ENCODE measurements at regions not wholly inside any gene's neighbourhood (a gene's known extent, or its start where the extent isn't known, plus 50 kb on each side); places are given as distances from the start of the nearest gene placed in this dataset.
A peak's percentile ranks its signal among the peaks of the same experiment; 100 is the strongest.

DNA sequence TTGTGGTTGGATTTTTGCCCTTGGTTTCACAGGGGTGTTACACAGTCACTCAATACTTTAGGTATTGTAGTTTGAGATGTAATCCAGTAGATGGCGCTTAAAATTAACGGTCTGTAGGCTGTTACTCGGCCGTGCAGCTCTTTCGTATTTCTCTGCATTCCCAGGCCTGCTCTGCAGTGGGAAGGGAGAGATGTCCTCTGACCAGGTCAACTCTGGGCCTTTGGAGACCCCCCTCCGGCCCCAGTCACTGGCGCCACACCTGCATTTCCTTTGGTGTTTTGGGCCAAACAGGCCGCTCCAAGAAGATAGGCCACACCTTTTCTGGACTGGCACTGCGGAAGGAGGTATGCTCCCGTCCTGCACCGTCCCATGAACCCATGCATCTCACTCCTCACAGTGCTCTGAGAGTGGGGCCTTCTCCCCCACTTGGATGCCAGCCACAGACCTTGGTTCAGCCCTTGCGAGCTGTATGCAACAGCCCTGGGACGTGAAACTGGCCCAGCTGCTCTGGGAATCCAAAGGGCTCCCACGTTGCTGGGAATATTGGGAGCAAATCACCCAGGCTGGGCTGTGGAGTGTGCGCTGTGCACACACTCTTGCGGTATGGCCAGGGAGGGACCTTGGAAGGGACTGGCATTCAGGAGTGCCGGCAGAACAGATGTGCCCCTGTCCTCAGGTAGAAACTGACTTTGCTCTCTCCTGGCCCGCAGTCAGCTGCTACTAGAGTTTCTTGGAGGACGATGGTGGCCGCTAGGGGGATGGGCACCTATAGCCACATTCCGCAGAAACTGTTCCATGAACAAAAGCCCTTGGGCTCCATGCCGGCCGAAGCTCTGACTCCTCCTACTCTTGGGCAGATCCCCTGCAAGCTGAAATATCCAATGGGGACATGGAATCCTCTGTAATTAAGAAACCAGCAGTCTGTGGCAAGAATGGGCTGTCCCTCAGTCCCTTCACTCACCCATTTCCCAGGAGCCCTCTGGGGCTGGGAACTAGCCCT is 410.5 kb upstream of the CADM2 start:
- H3K27ac Mint-ChIP-seq: no peak overlapping the region

DNA sequence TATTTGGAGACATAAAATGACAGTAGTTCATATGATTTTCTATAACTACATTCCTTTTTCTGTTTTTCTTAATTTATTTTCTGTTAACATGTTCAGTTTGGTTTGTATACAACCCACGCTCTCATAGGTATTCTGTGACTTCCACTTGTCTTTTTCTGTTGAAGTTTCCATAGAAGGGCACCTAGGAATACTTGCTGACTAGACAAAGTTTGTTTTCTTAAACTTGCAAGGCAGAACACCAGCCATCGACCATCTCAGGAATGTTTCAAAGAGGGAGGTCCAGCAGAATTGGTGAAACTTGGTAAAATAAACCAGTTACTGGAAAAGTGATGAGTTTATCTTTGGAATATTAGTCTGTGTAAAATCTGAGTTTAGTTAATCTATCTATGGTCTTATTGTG is 403.2 kb upstream of the CADM2 start:
- no peak overlapping the region for H3K4me3 Mint-ChIP-seq
- H3K27me3 Mint-ChIP-seq: no peaks in the 10 kb centered on the region
- no peaks in the 10 kb centered on the region for H3K4me1 Mint-ChIP-seq (ENCODE audit: unreplicated experiment)
- DNase-seq (ENCODE audit: extremely low spot score, unreplicated experiment): no peak
- no peaks in the 10 kb centered on the region for H3K9me3 Mint-ChIP-seq
- no peaks in the 10 kb centered on the region for H3K36me3 Mint-ChIP-seq
- TF ChIP-seq, protein P1, sequence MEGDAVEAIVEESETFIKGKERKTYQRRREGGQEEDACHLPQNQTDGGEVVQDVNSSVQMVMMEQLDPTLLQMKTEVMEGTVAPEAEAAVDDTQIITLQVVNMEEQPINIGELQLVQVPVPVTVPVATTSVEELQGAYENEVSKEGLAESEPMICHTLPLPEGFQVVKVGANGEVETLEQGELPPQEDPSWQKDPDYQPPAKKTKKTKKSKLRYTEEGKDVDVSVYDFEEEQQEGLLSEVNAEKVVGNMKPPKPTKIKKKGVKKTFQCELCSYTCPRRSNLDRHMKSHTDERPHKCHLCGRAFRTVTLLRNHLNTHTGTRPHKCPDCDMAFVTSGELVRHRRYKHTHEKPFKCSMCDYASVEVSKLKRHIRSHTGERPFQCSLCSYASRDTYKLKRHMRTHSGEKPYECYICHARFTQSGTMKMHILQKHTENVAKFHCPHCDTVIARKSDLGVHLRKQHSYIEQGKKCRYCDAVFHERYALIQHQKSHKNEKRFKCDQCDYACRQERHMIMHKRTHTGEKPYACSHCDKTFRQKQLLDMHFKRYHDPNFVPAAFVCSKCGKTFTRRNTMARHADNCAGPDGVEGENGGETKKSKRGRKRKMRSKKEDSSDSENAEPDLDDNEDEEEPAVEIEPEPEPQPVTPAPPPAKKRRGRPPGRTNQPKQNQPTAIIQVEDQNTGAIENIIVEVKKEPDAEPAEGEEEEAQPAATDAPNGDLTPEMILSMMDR (conservative IDR thresholded peaks at IDR 0.05): no peak
- no peak overlapping the region for H3K27ac Mint-ChIP-seq

More for the DNA sequence above, 410.5 kb upstream of the CADM2 start:
- Mint-ChIP-seq H3K4me3 (no peak overlapping the region), H3K9me3 (no peaks in the 10 kb centered on the region), H3K36me3 (no peaks in the 10 kb centered on the region), H3K27me3 (no peaks in the 10 kb centered on the region), H3K4me1 (ENCODE audit: unreplicated experiment) (no peaks in the 10 kb centered on the region)
- DNase-seq (ENCODE audit: extremely low spot score, unreplicated experiment): no peak
- TF ChIP-seq, protein P1 (conservative IDR thresholded peaks at IDR 0.05): peak; percentile 77

DNA sequence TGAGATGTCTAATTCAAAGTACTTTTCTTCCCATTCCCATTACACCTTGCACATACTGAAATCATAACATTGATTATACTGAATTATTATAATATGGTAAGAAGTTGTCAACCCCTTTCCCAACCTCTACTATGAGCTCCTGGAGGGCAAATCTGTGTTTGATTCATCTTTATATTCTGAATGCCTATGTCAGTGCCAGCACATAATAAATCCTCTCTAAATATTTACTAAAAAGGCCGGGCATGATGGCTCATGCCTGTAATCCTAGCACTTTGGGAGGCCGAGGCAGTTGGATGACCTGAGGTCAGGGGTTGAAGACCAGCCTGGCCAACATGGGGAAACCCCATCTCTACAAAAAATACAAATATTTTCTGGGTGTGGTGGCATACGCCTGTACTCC is 392.5 kb upstream of the CADM2 start:
- TF ChIP-seq, protein P1 (conservative IDR thresholded peaks at IDR 0.05): no peak
- no peaks in the 10 kb centered on the region for H3K36me3 Mint-ChIP-seq
- no peaks in the 10 kb centered on the region for H3K9me3 Mint-ChIP-seq
- no peak overlapping the region for H3K27ac Mint-ChIP-seq
- no peak overlapping the region for H3K4me3 Mint-ChIP-seq
- no peaks in the 10 kb centered on the region for H3K4me1 Mint-ChIP-seq (ENCODE audit: unreplicated experiment)
- H3K27me3 Mint-ChIP-seq: no peaks in the 10 kb centered on the region
- no peak for DNase-seq (ENCODE audit: extremely low spot score, unreplicated experiment)

GRCh38 chr3:84567796-84568195 is 391.0 kb upstream of the CADM2 start:
- Mint-ChIP-seq H3K4me3 (no peak overlapping the region), H3K36me3 (no peaks in the 10 kb centered on the region), H3K9me3 (no peaks in the 10 kb centered on the region), H3K27me3 (no peaks in the 10 kb centered on the region), H3K4me1 (ENCODE audit: unreplicated experiment) (no peaks in the 10 kb centered on the region), H3K27ac (no peak overlapping the region)
- TF ChIP-seq, protein P1 (conservative IDR thresholded peaks at IDR 0.05): no peak
- no peak for DNase-seq (ENCODE audit: extremely low spot score, unreplicated experiment)

GRCh38 chr3:84573962-84574361 is 384.8 kb upstream of the CADM2 start:
- Mint-ChIP-seq H3K36me3 (no peaks in the 10 kb centered on the region), H3K4me1 (ENCODE audit: unreplicated experiment) (no peaks in the 10 kb centered on the region), H3K9me3 (peaks cover 7% of the 10 kb centered on the region), H3K27me3 (no peaks in the 10 kb centered on the region), H3K27ac (no peak overlapping the region), H3K4me3 (no peak overlapping the region)
- TF ChIP-seq, protein P1 (conservative IDR thresholded peaks at IDR 0.05): no peak
- DNase-seq (ENCODE audit: extremely low spot score, unreplicated experiment): no peak
